Spleen (tissue), 3 donors: ENCODE measurements at regions not wholly inside any gene's neighbourhood (a gene's known extent, or its start where the extent isn't known, plus 50 kb on each side); places are given as distances from the start of the nearest gene placed in this dataset.

ENCODE experiments used
- POLR2A ChIP-seq, 3 donors: fragments of 450-650 bp; IDR thresholded peaks; one replicate each; pipeline ENCODE4 v1.5.1; 2017; ENCODE audit warnings: antibody characterized with exemption in 3 of 3, mild to moderate bottlenecking in 1 of 3
- POLR2AphosphoS5 ChIP-seq, 3 donors: sonication (generic); formaldehyde crosslinking; IDR thresholded peaks; one replicate each; pipeline ENCODE4 v1.5.1; 2017; ENCODE audit warnings: antibody characterized with exemption in 3 of 3

DNA sequence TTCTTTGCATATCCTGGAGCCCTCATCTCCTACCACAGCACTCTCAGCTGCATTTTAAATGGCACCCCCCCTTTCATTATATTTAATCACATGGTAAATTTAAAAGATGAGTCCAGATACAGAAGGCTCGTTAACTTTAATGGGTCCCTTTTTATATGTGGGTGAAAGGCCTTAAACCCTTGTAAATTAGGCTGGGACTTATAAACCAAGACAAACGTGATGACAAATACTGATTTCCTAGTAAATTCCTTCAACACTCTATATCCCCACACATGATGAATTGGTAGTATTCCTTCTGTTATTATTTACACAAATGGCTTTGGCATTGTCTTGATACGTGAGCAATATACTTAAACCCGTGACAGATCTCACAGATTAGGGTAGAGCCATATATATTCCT is 210.6 kb downstream of the CAAP1 start:
- TF ChIP-seq POLR2A (IDR thresholded peaks at IDR 0.05) (no peak), POLR2AphosphoS5 (IDR thresholded peaks at IDR 0.05) (no peak)
